Spleen (tissue), 7 donors: ENCODE measurements at regions not wholly inside any gene's neighbourhood (a gene's known extent, or its start where the extent isn't known, plus 50 kb on each side); places are given as distances from the start of the nearest gene placed in this dataset.

Experiments used
- POLR2AphosphoS5 ChIP-seq, 3 donors: sonication (generic); formaldehyde crosslinking; IDR thresholded peaks; one replicate each; pipeline ENCODE4 v1.5.1; 2017; ENCODE audit warnings: antibody characterized with exemption in 3 of 3
- TF ChIP-seq, protein P1 (sequence below), 11 experiments: fragments of 200-600 bp in 7 of 11; fragments of 450-650 bp in 4 of 11; sonication (generic) in 4 of 11; IDR thresholded peaks in 8 of 11; conservative IDR thresholded peaks in 3 of 11; 1 replicate in 7 of 11; 2 replicates in 4 of 11; pipeline versions ENCODE4 v1.4.0 to v1.8.0; 2016 to 2021; ENCODE audit warnings: antibody characterized with exemption in 11 of 11, inconsistent platforms in 4 of 11, mild to moderate bottlenecking in 1 of 11
- donor health status: DM: no; HTN: no; CAD: no; lungs with moderate emphysema.
- donor health status: DM: no; HTN: no; CAD: no.
- donor health status: DM: no; HTN: no; CAD: no.

DNA sequence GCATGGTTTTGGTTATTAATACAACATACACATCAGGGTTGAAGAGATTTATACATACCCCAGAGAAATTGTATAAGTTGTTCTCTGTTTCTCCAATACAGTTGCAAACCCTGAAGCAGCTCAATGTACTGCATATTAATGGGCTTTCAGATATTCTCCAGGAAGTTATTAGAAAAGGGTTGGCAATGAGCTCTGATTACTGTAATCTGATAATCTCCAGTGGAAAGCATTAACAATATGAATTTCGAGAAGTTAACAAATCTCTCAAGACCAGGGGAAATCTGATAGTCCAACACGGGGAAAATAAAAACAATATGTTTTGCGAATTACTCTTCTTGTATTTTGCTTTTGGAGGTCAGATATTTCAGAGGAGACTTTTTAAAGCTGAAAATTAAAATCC lies 950.1 kb downstream of the TBL1XR1 start:
- TF ChIP-seq POLR2AphosphoS5 (IDR thresholded peaks at IDR 0.05) = no peak
- TF ChIP-seq, protein P1, sequence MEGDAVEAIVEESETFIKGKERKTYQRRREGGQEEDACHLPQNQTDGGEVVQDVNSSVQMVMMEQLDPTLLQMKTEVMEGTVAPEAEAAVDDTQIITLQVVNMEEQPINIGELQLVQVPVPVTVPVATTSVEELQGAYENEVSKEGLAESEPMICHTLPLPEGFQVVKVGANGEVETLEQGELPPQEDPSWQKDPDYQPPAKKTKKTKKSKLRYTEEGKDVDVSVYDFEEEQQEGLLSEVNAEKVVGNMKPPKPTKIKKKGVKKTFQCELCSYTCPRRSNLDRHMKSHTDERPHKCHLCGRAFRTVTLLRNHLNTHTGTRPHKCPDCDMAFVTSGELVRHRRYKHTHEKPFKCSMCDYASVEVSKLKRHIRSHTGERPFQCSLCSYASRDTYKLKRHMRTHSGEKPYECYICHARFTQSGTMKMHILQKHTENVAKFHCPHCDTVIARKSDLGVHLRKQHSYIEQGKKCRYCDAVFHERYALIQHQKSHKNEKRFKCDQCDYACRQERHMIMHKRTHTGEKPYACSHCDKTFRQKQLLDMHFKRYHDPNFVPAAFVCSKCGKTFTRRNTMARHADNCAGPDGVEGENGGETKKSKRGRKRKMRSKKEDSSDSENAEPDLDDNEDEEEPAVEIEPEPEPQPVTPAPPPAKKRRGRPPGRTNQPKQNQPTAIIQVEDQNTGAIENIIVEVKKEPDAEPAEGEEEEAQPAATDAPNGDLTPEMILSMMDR (IDR thresholded peaks at IDR 0.05 in 8 of 11, conservative IDR thresholded peaks at IDR 0.05 in 3 of 11) = no peak
